ENCODE measurements at regions not wholly inside any gene's neighbourhood (a gene's known extent, or its start where the extent isn't known, plus 50 kb on each side); places are given as distances from the start of the nearest gene placed in this dataset.

DNA sequence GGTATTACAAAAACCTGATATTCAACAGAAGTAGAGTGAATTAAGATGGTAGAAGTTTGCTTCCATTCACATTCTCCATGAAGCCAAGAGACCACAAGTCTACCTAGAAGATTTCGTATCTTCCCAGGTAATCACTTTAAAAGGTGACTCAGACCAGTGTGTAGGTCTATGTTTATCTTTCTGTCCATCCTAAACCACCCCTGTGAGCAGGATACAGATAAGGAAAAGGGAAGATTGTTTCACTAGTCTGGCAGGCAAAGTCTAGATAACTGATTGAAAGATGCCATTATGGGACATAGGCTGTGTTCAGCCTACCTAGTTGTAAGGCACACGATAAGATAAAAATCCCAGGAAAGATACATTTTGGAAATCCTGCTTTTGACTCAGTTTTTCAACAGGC lies 244.3 kb upstream of the NWD2 start (continued):
- peak; percentile 94 for TF ChIP-seq SMARCE1 (IDR thresholded peaks at IDR 0.05)
- no peak for TF ChIP-seq CHD7 (IDR thresholded peaks at IDR 0.05; ENCODE audit: low read depth, low read length)
- TF ChIP-seq ZNF766 (CRISPR knock-in tag; conservative IDR thresholded peaks at IDR 0.05) = no peak
- no peak for TF ChIP-seq PHB (CRISPR knock-in tag; IDR thresholded peaks at IDR 0.05)
- TF ChIP-seq, protein P1, sequence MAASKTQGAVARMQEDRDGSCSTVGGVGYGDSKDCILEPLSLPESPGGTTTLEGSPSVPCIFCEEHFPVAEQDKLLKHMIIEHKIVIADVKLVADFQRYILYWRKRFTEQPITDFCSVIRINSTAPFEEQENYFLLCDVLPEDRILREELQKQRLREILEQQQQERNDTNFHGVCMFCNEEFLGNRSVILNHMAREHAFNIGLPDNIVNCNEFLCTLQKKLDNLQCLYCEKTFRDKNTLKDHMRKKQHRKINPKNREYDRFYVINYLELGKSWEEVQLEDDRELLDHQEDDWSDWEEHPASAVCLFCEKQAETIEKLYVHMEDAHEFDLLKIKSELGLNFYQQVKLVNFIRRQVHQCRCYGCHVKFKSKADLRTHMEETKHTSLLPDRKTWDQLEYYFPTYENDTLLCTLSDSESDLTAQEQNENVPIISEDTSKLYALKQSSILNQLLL (CRISPR knock-in tag; IDR thresholded peaks at IDR 0.05; ENCODE audit: borderline replicate concordance) = no peak
- TF ChIP-seq HDGF (IDR thresholded peaks at IDR 0.05) = no peak
- TF ChIP-seq ZKSCAN1 (IDR thresholded peaks at IDR 0.05; ENCODE audit: low read depth, low read length) = no peak
- TF ChIP-seq ZNF146 (CRISPR knock-in tag; IDR thresholded peaks at IDR 0.05; ENCODE audit: unreplicated experiment) = no peak
- no peak for TF ChIP-seq NEUROD1 (IDR thresholded peaks at IDR 0.05; ENCODE audit: borderline replicate concordance, low read depth, low read length, partially characterized antibody)
- TF ChIP-seq SRSF3 (IDR thresholded peaks at IDR 0.05; ENCODE audit: insufficient read depth, low read length) = no peak
- no peak for TF ChIP-seq PYGO2 (tag; IDR thresholded peaks at IDR 0.05)
- TF ChIP-seq ERF (CRISPR knock-in tag; IDR thresholded peaks at IDR 0.05) = no peak
- TF ChIP-seq CTBP1 (IDR thresholded peaks at IDR 0.05; ENCODE audit: borderline replicate concordance) = peak; percentile 97
- TF ChIP-seq CCNT2 (IDR thresholded peaks at IDR 0.05; ENCODE audit: borderline replicate concordance, extremely low read depth, insufficient read length, low read depth, low read length) = no peak
- TF ChIP-seq ZNF436 (CRISPR knock-in tag; IDR thresholded peaks at IDR 0.05) = no peak
- TF ChIP-seq ELF1 (tag; IDR thresholded peaks at IDR 0.05) = no peak
- TF ChIP-seq ZNF121 (CRISPR knock-in tag; conservative IDR thresholded peaks at IDR 0.05) = no peak
- peak; percentile 46 for TF ChIP-seq PKNOX1 (IDR thresholded peaks at IDR 0.05)
